SK-N-MC (cell line): ENCODE measurements at regions not wholly inside any gene's neighbourhood (a gene's known extent, or its start where the extent isn't known, plus 50 kb on each side); places are given as distances from the start of the nearest gene placed in this dataset.
A peak's percentile ranks its signal among the peaks of the same experiment; 100 is the strongest.

ENCODE experiments used
- DNase-seq: peaks from one replicate; pipeline ENCODE4 v3.0.0-alpha.2; 2011; ENCODE audit warnings: low read depth, low spot score
- H3K27ac ChIP-seq: fragments of 200-600 bp; sonication (generic); 2 replicates; pipeline ENCODE4 v1.5.1; 2016; ENCODE audit warnings: mixed run types
- H3K36me3 ChIP-seq: fragments of 200-600 bp; sonication (generic); 2 replicates; pipeline ENCODE4 v1.6.1; 2017; ENCODE audit warnings: antibody characterized with exemption, low read length, mixed read lengths; ENCODE audit not compliant: insufficient read depth
- H3K4me3 ChIP-seq: fragments of 200-600 bp; sonication (generic); 2 replicates; pipeline ENCODE4 v1.5.1; 2016
- H3K9ac ChIP-seq: fragments of 200-600 bp; sonication (generic); 2 replicates; pipeline ENCODE4 v1.8.0; 2017; ENCODE audit warnings: mixed run types, mixed read lengths; ENCODE audit not compliant: insufficient read length
- H3K9me3 ChIP-seq: fragments of 200-600 bp; sonication (generic); 2 replicates; pipeline ENCODE4 v1.6.1; 2017; ENCODE audit warnings: low read depth, mild to moderate bottlenecking, antibody characterized with exemption, low read length, moderate library complexity, mixed read lengths
- EZH2 ChIP-seq: fragments of 200-600 bp; sonication (generic); IDR thresholded peaks from one replicate; pipeline ENCODE4 v1.6.1; 2017; ENCODE audit warnings: antibody characterized with exemption
- FOXP2 ChIP-seq: optimal IDR thresholded peaks from 2 replicates; pipeline ENCODE3; 2011; ENCODE audit warnings: mild to moderate bottlenecking, moderate library complexity; ENCODE audit not compliant: insufficient read depth; ENCODE audit errors: extremely low read length, control extremely low read depth
- POLR2AphosphoS5 ChIP-seq: IDR thresholded peaks from 2 replicates; pipeline ENCODE4 v1.6.1; 2012; ENCODE audit warnings: mild to moderate bottlenecking, low read depth, low read length, borderline replicate concordance

- no peaks in the 10 kb centered on the region for H3K9me3 ChIP-seq
- DNase-seq: no peak
- H3K27ac ChIP-seq: peak overlapping the region; percentile 4
- H3K4me3 ChIP-seq: no peak overlapping the region
- H3K9ac ChIP-seq: no peak overlapping the region
- no peaks in the 10 kb centered on the region for H3K36me3 ChIP-seq
- TF ChIP-seq FOXP2: no peak
- no peak for TF ChIP-seq POLR2AphosphoS5
- no peak for TF ChIP-seq EZH2
These were observed 281.2 kb upstream of the JARID2 start for GRCh38 chr6:14964556-14965270.

DNA sequence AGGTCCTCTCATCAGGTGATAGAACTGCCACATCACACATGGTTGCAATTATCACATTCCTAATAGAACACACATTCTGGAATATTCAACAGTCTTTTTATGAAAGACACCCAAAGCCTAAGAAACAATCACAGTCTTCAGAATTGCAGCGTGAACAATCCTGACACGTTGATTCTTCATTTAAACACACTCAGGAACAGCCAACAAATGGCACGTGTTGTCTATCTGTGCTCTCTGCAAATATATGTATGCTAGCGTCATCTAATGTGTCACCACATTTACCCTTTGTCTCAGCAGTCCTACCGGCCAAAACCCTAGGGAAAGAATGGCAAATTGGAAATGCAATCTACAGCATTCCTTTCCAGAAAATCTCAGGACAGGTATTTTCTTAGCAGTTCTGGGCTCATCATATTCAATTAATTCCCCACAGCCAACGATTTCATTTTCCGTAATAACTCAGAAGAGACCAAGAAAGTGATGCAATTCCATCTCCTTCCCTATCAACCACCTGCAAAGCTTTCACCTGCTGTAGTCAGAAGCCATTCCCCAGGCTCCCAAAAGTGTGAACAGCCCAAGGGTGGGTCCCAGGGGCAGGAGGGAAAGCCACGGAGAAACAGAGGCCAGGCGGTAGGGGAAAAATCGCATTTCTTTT, 280.3 kb upstream of the JARID2 start:
- no peak for DNase-seq
- H3K9me3 ChIP-seq: no peaks in the 10 kb centered on the region
- H3K27ac ChIP-seq: peak overlapping the region; percentile 4
- H3K4me3 ChIP-seq: no peak overlapping the region
- no peak overlapping the region for H3K9ac ChIP-seq
- no peak for TF ChIP-seq FOXP2
- TF ChIP-seq POLR2AphosphoS5: no peak
- no peak for TF ChIP-seq EZH2
- no peaks in the 10 kb centered on the region for H3K36me3 ChIP-seq

DNA sequence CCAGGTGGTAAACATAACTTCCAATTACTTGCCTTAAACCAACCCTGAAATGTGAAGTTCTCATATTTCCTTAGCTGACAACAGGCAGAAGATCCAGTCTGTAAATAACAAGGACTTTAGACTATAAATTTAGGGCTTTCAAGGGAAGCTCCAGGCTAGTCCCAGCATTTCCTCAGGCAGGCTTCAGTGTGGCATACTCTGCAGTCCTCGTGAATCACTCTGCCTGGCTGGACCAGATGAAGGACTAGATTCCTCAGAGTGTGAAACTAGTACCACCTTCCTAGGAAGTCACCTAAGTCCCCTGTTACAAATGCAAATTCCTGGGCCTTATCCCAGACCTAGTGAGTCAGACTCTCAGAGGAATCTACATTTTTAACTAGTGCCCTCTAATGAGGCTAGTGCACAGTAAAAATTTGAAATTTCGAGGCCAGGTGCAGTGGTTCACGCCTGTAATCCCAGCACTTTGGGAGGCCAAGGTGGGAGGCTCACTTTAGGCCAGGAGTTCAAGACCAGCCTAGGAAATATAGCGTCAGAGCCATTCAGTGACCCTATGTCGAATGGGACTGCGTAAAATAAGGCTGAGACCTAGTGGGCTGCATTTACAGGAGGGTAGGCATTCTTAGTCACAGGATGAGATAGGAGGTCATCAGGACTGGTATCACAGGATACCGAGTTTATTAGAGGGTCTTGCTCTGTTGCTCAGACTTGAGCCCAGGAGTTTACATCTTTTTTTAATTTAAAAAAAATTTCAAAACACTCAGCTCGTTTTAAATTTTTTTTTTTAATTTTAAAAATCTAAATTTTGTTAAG, 279.6 kb upstream of the JARID2 start:
- H3K9ac ChIP-seq: peak overlapping the region; percentile 42
- H3K9me3 ChIP-seq: no peaks in the 10 kb centered on the region
- TF ChIP-seq POLR2AphosphoS5: no peak
- TF ChIP-seq FOXP2: no peak
- no peak for TF ChIP-seq EZH2
- H3K27ac ChIP-seq: peak overlapping the region; percentile 4
- H3K4me3 ChIP-seq: no peak overlapping the region
- no peak for DNase-seq
- no peaks in the 10 kb centered on the region for H3K36me3 ChIP-seq

DNA sequence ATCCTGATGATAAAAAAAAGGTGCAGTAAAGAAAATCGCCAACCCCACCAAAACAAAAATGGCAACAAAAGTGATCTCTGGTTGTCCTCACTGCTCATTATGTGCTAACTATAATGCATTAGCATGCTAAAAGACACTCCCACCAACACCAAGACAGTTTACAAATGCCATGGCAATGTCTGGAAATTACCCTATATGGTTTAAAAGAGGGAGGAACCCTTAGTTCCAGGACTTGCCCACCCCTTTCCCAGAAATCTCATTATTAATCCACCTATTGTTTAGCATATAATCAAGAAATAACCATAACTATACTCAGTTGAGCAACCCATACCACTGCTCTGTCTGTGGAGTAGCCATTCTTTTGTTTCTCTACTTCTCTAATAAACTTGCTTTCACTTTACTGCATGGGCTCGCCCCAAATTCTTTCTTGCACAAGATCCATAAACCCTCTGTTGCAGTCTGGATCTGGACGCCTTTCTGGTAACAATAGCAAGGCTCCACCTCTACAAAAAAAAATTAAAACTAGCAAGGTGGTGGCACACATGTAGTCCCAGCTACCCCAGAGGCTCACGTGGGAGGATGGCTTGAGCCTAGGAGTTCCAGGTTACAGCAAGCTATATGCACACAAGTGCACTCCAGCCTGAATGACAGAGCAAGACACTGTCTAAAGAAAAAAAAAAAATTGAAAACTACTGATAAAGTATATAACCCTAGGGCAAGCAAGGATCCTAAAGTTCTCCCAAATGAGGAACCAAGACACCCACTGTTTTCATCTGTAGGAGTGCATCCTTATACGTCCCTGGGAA, 278.8 kb upstream of the JARID2 start:
- H3K9ac ChIP-seq: no peak overlapping the region
- no peak overlapping the region for H3K4me3 ChIP-seq
- no peak for TF ChIP-seq FOXP2
- TF ChIP-seq EZH2: no peak
- TF ChIP-seq POLR2AphosphoS5: peak; percentile 37; the same call in 1 of the 2 replicates
- no peaks in the 10 kb centered on the region for H3K9me3 ChIP-seq
- peak overlapping the region; percentile 43 for H3K27ac ChIP-seq
- no peaks in the 10 kb centered on the region for H3K36me3 ChIP-seq
- no peak for DNase-seq

GRCh38 chr6:14968056-14968637, 277.7 kb upstream of the JARID2 start:
- H3K36me3 ChIP-seq: no peaks in the 10 kb centered on the region
- peak overlapping the region; percentile 43 for H3K27ac ChIP-seq
- H3K9ac ChIP-seq: no peak overlapping the region
- H3K9me3 ChIP-seq: no peaks in the 10 kb centered on the region
- peak; percentile 59 for DNase-seq
- TF ChIP-seq EZH2: no peak
- TF ChIP-seq POLR2AphosphoS5: no peak
- TF ChIP-seq FOXP2: no peak
- H3K4me3 ChIP-seq: no peak overlapping the region

GRCh38 chr6:14969126-14969525, 276.7 kb upstream of the JARID2 start:
- H3K27ac ChIP-seq: peak overlapping the region; percentile 65
- no peaks in the 10 kb centered on the region for H3K9me3 ChIP-seq
- H3K4me3 ChIP-seq: no peak overlapping the region
- no peak overlapping the region for H3K9ac ChIP-seq
- TF ChIP-seq POLR2AphosphoS5: no peak
- no peak for TF ChIP-seq FOXP2
- TF ChIP-seq EZH2: no peak
- H3K36me3 ChIP-seq: no peaks in the 10 kb centered on the region
- no peak for DNase-seq

GRCh38 chr6:14972379-14973067, 273.3 kb upstream of the JARID2 start:
- DNase-seq: no peak
- Histone ChIP-seq H3K9ac (no peak overlapping the region), H3K4me3 (no peak overlapping the region), H3K36me3 (no peaks in the 10 kb centered on the region), H3K9me3 (no peaks in the 10 kb centered on the region), H3K27ac (no peak overlapping the region)
- TF ChIP-seq FOXP2 (no peak), EZH2 (no peak), POLR2AphosphoS5 (no peak)
